Heart left ventricle (tissue), 13 donors: ENCODE measurements at regions not wholly inside any gene's neighbourhood (a gene's known extent, or its start where the extent isn't known, plus 50 kb on each side); places are given as distances from the start of the nearest gene placed in this dataset.

ENCODE experiments used
- POLR2A ChIP-seq, 2 donors: fragments of 450-650 bp; IDR thresholded peaks; one replicate each; pipeline ENCODE4 v1.6.1; 2017; ENCODE audit warnings: antibody characterized with exemption in 2 of 2, mild to moderate bottlenecking in 2 of 2, moderate library complexity in 2 of 2
- TF ChIP-seq, protein P1 (sequence below), 12 donors: fragments of 200-600 bp; sonication (generic) in 4 of 12; IDR thresholded peaks; one replicate each; pipeline versions ENCODE4 v1.5.0 to v1.8.0; 2018 to 2022; ENCODE audit warnings: antibody characterized with exemption in 12 of 12, mild to moderate bottlenecking in 5 of 12
- donor health status: ischemic (EF 13 %, LVEDD 7.1; RV severe dilation, severe dysfunction).
- donor health status: DM: no; HTN: yes; CAD: no.
- donor health status: DM: no; HTN: no; CAD: no.
- donor health status: ischemic (EF 25% LVEDD 6.9; RV normal size, moderate dysfunction).
- donor health status: ischemic (EF 25% LVEDD 5.7; RV mildly dilated, moderate dysfunction).
- donor health status: ischemic (EF 35%, LVEDD 5.7; RV mildly dilated, moderate dysfunction).
- donor health status: nonischemic (EF 11% LVEDD 7.7; RV severe dilation, severe dysfunction).
- donor health status: DM: yes; HTN: yes; CAD: no.
- donor health status: PGD.
- donor health status: ischemic (EF 29% LVEDD 5.4; RV normal size, mild dysfunction).
- donor health status: nonischemic (EF 23%, LVEDD 6.1; RV moderate dilation, normal function).

DNA sequence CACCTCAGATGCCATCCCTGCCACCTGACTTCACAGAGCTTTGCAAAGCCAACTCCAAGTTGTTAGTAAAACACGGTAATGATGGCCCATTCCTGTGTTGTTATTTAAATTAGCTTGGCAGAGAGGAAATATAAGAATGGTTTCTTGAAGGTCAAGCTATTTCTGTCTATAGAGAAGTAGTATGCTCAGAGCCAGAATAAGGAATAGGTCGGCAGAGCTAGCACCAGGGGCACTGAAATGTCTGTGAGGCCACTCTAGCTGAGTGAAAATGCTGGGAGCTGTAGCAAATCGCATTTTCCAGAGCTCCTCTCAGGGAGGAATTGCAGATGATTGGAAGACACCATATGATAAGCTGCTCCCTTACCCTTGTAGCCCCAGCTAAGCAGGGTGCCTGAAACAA is 615.4 kb upstream of the NR3C2 start:
- TF ChIP-seq, protein P1, sequence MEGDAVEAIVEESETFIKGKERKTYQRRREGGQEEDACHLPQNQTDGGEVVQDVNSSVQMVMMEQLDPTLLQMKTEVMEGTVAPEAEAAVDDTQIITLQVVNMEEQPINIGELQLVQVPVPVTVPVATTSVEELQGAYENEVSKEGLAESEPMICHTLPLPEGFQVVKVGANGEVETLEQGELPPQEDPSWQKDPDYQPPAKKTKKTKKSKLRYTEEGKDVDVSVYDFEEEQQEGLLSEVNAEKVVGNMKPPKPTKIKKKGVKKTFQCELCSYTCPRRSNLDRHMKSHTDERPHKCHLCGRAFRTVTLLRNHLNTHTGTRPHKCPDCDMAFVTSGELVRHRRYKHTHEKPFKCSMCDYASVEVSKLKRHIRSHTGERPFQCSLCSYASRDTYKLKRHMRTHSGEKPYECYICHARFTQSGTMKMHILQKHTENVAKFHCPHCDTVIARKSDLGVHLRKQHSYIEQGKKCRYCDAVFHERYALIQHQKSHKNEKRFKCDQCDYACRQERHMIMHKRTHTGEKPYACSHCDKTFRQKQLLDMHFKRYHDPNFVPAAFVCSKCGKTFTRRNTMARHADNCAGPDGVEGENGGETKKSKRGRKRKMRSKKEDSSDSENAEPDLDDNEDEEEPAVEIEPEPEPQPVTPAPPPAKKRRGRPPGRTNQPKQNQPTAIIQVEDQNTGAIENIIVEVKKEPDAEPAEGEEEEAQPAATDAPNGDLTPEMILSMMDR (IDR thresholded peaks at IDR 0.05): no peak
- TF ChIP-seq POLR2A (IDR thresholded peaks at IDR 0.05): no peak
